ENCODE measurements at regions not wholly inside any gene's neighbourhood (a gene's known extent, or its start where the extent isn't known, plus 50 kb on each side); places are given as distances from the start of the nearest gene placed in this dataset.

GRCh38 chr6:22657352-22657980 is 88.1 kb downstream of the HDGFL1 start:
- TF ChIP-seq POLR2A (IDR thresholded peaks at IDR 0.05) = no peak
- TF ChIP-seq, protein P1, sequence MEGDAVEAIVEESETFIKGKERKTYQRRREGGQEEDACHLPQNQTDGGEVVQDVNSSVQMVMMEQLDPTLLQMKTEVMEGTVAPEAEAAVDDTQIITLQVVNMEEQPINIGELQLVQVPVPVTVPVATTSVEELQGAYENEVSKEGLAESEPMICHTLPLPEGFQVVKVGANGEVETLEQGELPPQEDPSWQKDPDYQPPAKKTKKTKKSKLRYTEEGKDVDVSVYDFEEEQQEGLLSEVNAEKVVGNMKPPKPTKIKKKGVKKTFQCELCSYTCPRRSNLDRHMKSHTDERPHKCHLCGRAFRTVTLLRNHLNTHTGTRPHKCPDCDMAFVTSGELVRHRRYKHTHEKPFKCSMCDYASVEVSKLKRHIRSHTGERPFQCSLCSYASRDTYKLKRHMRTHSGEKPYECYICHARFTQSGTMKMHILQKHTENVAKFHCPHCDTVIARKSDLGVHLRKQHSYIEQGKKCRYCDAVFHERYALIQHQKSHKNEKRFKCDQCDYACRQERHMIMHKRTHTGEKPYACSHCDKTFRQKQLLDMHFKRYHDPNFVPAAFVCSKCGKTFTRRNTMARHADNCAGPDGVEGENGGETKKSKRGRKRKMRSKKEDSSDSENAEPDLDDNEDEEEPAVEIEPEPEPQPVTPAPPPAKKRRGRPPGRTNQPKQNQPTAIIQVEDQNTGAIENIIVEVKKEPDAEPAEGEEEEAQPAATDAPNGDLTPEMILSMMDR (IDR thresholded peaks at IDR 0.05) = no peak
- TF ChIP-seq POLR2AphosphoS5 (IDR thresholded peaks at IDR 0.05) = no peak

All from stomach (tissue), 4 donors.